GM21447 (cell line): ENCODE measurements at regions not wholly inside any gene's neighbourhood (a gene's known extent, or its start where the extent isn't known, plus 50 kb on each side); places are given as distances from the start of the nearest gene placed in this dataset.

Experiments used
- ATAC-seq: cut with Tn5 transposase; IDR thresholded peaks from one replicate; pipeline ENCODE4 v1.9.1; 2021; ENCODE audit not compliant: unreplicated experiment

- ATAC-seq: no peak
Observed at GRCh38 chr22:49255741-49256318, 571.8 kb downstream of the BRD1 start.

GRCh38 chr22:49255154-49255553 is 572.5 kb downstream of the BRD1 start:
- ATAC-seq: no peak

GRCh38 chr22:49253656-49254055 is 574.0 kb downstream of the BRD1 start:
- no peak for ATAC-seq

- ATAC-seq: no peak
Observed at GRCh38 chr22:49251371-49251770, 576.3 kb downstream of the BRD1 start.

- ATAC-seq: no peak
Observed at GRCh38 chr22:49247194-49247924, 580.3 kb downstream of the BRD1 start.

- ATAC-seq: no peak
Observed at GRCh38 chr22:49244466-49245420, 582.9 kb downstream of the BRD1 start.

GRCh38 chr22:49243965-49244364 is 583.7 kb downstream of the BRD1 start:
- no peak for ATAC-seq

- no peak for ATAC-seq
Observed at GRCh38 chr22:49243335-49243734, 584.3 kb downstream of the BRD1 start.

- no peak for ATAC-seq
Observed at GRCh38 chr22:49242480-49242879, 585.2 kb downstream of the BRD1 start.

GRCh38 chr22:49241174-49241851 is 586.4 kb downstream of the BRD1 start:
- ATAC-seq: no peak

GRCh38 chr22:49240472-49240871 is 587.2 kb downstream of the BRD1 start:
- no peak for ATAC-seq

GRCh38 chr22:49240016-49240380 is 587.7 kb downstream of the BRD1 start:
- no peak for ATAC-seq

- ATAC-seq: no peak
Observed at GRCh38 chr22:49239264-49240015, 588.2 kb downstream of the BRD1 start.

- ATAC-seq: no peak
Observed at GRCh38 chr22:49238181-49239141, 589.2 kb downstream of the BRD1 start.

GRCh38 chr22:49237703-49238102 is 590.0 kb downstream of the BRD1 start:
- ATAC-seq: no peak

- ATAC-seq: no peak
Observed at GRCh38 chr22:49237279-49237678, 590.4 kb downstream of the BRD1 start.

- ATAC-seq: no peak
Observed at GRCh38 chr22:49236541-49237075, 591.1 kb downstream of the BRD1 start.

GRCh38 chr22:49235463-49236300 is 592.0 kb downstream of the BRD1 start:
- ATAC-seq: no peak
